ENCODE measurements at regions not wholly inside any gene's neighbourhood (a gene's known extent, or its start where the extent isn't known, plus 50 kb on each side); places are given as distances from the start of the nearest gene placed in this dataset.

DNA sequence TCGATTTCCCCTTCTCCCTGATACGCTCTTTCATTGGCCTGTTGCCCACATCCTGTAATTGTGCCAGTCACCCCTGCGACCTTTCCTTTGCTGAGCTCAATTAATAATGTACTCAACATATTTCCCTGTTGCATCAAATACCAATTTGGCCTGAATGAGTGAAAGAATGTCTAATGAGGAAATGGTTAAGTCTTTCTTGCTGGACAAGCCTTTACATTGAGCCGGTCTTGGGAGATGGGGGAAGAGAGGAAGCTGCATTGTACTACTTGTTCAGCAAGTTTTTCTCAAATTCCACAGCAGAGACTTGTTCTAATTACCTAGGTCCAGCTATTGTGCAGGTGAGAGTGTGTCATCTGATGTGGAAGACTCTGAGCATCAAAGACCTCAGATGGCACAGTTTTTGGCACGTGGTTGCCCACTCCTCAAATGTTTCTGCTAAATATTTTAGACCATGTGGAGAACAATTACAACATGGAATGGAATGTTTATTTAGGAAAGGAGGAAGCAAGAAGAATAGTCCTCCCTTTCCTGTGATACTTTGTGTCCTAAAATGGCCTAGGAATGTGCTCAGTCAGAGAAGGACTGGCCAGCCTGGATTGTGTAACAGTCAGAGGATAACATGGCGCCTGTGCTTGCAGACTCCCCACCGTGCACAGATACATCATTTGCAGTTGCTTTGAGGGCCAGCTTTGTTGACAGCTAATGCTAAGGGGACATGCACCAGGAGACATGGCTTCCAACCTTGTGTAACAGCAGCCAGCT, 129.5 kb upstream of the E2F8 start:
- Histone ChIP-seq H3K4me1 (peaks cover 0 to 32% (median 3%) of the 10 kb centered on the region in 4 donors), H3K9me3 (no peaks in the 10 kb centered on the region), H3K27ac (peak overlapping the region in 1 of 4 donors; percentile 53), H3K4me3 (no peak overlapping the region), H3K36me3 (no peaks in the 10 kb centered on the region), H3K27me3 (no peaks in the 10 kb centered on the region)
- intact Hi-C loops (cut with DNase I): no loop called here
- 52 to 60% methylated on average over 7 of the region's 7 CpGs for WGBS, 2 donors
- TF ChIP-seq POLR2AphosphoS5 (IDR thresholded peaks at IDR 0.05) (peak; percentile 36 to 76 (median 44)), POLR2A (IDR thresholded peaks at IDR 0.05) (no peak), EP300 (IDR thresholded peaks at IDR 0.05) (no peak)
- TF ChIP-seq, protein P1, sequence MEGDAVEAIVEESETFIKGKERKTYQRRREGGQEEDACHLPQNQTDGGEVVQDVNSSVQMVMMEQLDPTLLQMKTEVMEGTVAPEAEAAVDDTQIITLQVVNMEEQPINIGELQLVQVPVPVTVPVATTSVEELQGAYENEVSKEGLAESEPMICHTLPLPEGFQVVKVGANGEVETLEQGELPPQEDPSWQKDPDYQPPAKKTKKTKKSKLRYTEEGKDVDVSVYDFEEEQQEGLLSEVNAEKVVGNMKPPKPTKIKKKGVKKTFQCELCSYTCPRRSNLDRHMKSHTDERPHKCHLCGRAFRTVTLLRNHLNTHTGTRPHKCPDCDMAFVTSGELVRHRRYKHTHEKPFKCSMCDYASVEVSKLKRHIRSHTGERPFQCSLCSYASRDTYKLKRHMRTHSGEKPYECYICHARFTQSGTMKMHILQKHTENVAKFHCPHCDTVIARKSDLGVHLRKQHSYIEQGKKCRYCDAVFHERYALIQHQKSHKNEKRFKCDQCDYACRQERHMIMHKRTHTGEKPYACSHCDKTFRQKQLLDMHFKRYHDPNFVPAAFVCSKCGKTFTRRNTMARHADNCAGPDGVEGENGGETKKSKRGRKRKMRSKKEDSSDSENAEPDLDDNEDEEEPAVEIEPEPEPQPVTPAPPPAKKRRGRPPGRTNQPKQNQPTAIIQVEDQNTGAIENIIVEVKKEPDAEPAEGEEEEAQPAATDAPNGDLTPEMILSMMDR (IDR thresholded peaks at IDR 0.05): no peak
- DNase-seq: peak; percentile 86

DNA sequence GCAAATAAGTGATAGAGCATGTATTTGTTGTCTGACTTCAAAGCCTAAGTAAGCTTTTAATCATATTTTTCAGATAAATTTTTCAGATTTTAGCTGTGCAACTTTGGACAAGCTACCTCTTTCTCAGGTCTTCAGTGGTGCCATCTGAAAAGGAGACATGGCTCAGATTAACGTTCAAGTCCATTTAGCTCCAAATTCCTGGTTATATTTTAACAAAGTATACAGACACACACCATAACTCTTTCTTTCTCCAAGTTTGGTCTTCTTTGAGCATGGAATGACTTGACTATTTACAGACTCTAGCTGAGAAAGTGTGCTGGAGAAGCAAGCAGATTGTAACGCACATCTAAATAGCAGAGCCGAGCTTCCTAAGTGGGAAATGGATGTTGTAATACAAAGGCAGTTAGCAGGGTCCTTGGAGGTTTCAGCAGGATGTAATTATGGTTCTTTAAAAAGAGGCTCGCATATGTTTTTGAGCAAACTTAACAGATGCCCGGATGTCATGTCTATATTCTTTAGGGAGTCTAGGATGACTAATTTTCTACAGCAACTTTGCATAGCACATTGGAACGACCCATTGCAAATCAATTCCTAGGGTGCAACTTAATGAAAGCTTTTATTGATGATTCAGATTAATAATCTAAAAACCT, 128.1 kb upstream of the E2F8 start:
- H3K4me1 ChIP-seq: peaks cover 0 to 32% (median 3%) of the 10 kb centered on the region in 4 donors
- H3K9me3 ChIP-seq: no peaks in the 10 kb centered on the region
- 43 to 62% methylated on average over 6 of the region's 6 CpGs for WGBS, 2 donors
- H3K27ac ChIP-seq: no peak overlapping the region
- DNase-seq: no peak
- H3K27me3 ChIP-seq: no peaks in the 10 kb centered on the region
- no peak overlapping the region for H3K4me3 ChIP-seq
- H3K36me3 ChIP-seq: no peaks in the 10 kb centered on the region
- TF ChIP-seq, protein P1 (IDR thresholded peaks at IDR 0.05): no peak
- TF ChIP-seq EP300 (IDR thresholded peaks at IDR 0.05): no peak
- TF ChIP-seq POLR2A (IDR thresholded peaks at IDR 0.05): no peak
- intact Hi-C loops (cut with DNase I): no loop called here

DNA sequence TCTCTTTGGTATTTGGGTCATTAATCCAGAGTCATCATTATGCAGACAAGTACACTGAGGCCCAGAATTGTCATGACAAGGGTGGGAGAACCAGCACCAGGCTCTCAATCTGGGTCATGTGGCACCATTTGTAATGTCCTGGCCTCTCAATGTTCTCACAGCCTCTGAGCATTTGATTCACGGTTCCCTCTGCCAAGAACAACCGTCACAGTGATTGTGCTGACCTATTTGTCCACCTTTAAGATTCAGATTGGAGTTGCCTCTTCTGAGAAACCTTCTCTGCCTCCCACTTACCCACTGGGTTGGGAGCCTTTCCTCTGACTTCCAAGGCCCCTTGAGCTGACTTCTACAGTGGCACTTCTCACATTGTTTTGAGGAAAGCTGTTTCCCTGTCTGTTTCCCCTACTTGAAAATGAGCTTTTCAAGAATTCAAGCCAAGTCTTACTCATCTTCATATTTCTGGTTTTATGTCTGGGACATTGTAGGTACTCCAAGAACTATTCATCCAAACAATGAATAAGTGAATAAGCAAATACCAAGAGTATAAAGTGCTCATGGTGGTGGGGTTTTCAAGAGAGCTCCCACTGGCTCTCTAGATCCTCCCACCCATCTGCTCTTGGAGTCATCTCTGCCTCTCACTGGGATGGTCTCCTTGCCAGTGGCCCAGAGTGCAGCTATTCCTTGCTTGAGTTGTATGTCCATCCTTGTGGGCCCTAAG, 126.4 kb upstream of the E2F8 start:
- H3K4me3 ChIP-seq: no peak overlapping the region
- no peaks in the 10 kb centered on the region for H3K36me3 ChIP-seq
- no peak for DNase-seq
- no peaks in the 10 kb centered on the region for H3K9me3 ChIP-seq
- intact Hi-C loops (cut with DNase I): no loop called here
- H3K27ac ChIP-seq: peak overlapping the region in 2 of 4 donors; percentile 32 to 66
- no peak for TF ChIP-seq POLR2A (IDR thresholded peaks at IDR 0.05)
- peak in 1 of 4 donors; percentile 7 for TF ChIP-seq POLR2AphosphoS5 (IDR thresholded peaks at IDR 0.05)
- no peaks in the 10 kb centered on the region for H3K27me3 ChIP-seq
- WGBS, 2 donors: 84 to 88% methylated on average over 2 of the region's 2 CpGs
- peaks cover 0 to 32% (median 3%) of the 10 kb centered on the region in 4 donors for H3K4me1 ChIP-seq

DNA sequence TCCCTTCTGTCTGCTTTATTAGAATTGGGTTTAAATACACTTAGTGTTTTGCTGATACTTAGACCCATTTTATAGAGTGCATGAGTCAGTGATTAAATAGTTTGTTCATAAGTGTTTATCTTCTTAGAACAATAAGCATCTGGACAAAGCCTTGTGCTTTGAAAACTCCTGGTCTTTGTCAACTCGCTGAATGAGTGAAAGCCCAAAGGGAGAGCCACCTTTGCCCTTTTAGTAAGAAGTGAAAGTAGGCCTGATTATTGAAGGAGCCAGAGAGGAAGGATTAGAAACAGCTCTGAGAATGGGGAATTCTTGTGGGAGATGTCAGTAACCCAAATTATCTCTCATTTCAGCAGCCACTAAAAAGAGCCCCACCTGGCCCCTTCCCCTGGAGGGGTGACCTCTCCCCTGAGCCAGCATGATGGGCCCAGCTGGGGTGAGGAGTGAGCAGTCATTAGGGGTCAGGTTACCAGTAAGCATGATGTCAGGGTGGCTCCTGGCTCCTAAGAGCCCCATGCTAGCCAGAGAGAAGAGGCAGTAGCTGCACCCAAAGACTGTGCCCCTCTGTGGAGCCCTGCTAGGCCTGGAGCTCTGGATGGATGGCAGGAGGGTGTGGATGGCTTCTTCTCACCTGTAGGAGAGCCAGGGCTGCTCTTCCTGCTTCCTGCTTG, 125.1 kb upstream of the E2F8 start:
- Histone ChIP-seq H3K4me3 (no peak overlapping the region), H3K36me3 (no peaks in the 10 kb centered on the region), H3K9me3 (no peaks in the 10 kb centered on the region), H3K27me3 (no peaks in the 10 kb centered on the region), H3K4me1 (peaks cover 0 to 32% (median 3%) of the 10 kb centered on the region in 4 donors), H3K27ac (peak overlapping the region in 2 of 4 donors; percentile 32 to 66)
- no peak for DNase-seq
- TF ChIP-seq EP300 (IDR thresholded peaks at IDR 0.05): no peak
- 27 to 64% methylated on average over 1 of the region's 1 CpG for WGBS, 2 donors
- intact Hi-C loops (cut with DNase I): no loop called here

DNA sequence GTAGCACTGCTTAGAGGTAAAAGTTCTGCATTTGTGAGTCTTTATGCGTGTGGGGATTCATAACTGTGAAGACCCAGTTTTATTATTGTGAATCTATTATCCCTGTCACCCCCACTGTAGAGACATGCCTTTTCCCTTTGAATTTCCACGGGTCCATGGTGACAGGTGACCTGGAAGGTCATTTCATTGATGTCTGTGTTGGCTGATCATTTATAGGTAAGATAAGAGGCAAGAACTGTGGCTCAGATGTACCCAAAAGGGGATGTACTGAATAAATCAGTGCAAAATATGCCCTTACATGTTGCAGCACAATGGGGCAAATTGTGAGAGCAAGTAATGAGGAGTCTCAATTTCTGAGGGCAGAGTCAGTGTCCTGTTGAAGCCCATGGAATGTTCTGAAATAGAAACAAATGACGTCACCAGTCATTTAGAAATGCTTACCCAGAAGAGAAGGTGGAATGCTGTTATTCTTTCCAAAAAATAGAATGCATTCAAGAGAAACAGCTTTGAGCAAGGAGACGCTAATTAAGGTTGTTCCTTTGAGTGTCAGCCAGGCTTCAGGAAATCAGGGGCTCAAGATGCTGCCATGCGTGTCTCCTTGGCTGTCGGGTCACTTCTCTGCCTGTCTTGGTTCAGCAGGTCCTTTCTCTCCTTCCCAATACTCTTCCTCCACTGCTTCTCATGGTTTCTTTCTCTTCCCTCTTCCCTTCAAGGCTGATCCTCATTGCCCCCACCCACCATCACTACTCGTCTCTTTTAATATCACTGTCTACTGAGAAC, 118.7 kb upstream of the E2F8 start:
- H3K9me3 ChIP-seq: no peaks in the 10 kb centered on the region
- H3K4me1 ChIP-seq: no peaks in the 10 kb centered on the region
- no peaks in the 10 kb centered on the region for H3K36me3 ChIP-seq
- 67 to 71% methylated on average over 7 of the region's 7 CpGs for WGBS, 2 donors
- TF ChIP-seq POLR2A (IDR thresholded peaks at IDR 0.05): no peak
- no peak for TF ChIP-seq EP300 (IDR thresholded peaks at IDR 0.05)
- TF ChIP-seq POLR2AphosphoS5 (IDR thresholded peaks at IDR 0.05): no peak
- TF ChIP-seq, protein P1 (IDR thresholded peaks at IDR 0.05): no peak
- H3K4me3 ChIP-seq: no peak overlapping the region
- no peak overlapping the region for H3K27ac ChIP-seq
- no peak for DNase-seq
- H3K27me3 ChIP-seq: peaks cover 0 to 6% (median 4%) of the 10 kb centered on the region in 3 donors
- intact Hi-C loops (cut with DNase I): no loop called here
